ENCODE measurements at regions not wholly inside any gene's neighbourhood (a gene's known extent, or its start where the extent isn't known, plus 50 kb on each side); places are given as distances from the start of the nearest gene placed in this dataset.
"Not testable (repeated sequence)": the region's sequence is repeated elsewhere in the genome, so short reads cannot be mapped to it uniquely, and the experiment has no call there.

DNA sequence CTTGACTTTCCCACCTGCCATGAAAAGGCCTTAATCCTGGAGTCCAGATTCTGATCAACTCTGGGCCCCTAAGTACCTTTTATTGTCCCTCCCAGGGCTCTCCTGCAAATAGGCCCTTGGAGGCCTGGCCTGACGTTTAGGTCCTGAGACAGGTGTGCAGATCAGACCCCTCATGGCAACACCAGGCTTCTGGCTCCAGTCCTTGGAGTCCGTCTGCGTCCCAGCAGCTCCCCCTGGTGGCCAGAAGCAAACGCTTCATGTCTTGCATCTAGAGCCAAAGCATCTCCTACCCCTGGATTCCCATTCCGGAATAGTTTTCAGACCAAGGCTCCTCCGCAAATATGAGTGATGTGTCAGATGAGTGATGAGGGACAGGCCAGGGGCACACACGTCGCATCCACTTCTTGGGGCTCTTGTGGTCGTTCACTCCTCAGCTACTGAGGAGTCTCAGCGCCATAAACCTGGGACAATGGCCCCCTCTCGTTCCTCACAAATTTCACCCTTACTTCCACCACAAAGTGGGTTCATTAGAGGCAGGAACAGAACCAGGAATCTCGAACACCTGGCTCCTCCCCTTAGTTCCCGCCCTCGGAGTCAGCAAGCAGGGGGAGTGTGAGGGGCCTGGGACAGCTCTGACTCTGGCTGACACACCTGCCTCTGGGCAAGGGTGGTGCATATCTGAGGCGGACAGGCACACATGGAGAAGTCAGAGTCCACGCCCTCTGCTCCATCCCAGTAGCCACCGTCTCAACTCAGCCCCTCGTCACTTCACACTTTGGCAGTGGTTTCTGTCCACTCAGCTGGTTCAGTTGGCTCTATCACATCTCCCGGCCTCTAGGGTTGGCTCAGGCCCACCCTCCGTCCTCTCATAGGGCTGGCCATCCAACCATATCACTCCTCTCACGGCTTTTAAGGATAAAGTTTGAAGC is 77.9 kb upstream of the PWP1 start:
- FAIRE-seq = peak; percentile 47

DNA sequence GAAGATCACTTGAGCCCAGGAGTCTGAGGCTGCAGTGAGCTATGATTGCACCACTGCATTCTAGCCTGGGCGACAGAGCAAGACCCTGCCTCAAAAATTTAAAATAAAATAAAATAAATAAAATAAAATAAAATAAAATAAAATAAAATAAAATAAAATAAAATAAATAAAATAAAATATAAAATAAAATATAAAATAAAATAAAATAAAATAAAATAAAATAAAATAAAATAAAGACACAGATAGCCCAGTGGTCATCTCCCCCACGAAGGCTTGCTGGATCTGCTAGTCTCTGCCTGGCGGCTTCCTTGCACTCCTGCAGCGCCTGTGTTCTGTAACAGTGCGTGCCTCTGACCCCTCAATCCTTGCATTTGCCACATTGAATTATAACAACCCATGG is 76.8 kb upstream of the PWP1 start:
- FAIRE-seq = not testable (repeated sequence)

DNA sequence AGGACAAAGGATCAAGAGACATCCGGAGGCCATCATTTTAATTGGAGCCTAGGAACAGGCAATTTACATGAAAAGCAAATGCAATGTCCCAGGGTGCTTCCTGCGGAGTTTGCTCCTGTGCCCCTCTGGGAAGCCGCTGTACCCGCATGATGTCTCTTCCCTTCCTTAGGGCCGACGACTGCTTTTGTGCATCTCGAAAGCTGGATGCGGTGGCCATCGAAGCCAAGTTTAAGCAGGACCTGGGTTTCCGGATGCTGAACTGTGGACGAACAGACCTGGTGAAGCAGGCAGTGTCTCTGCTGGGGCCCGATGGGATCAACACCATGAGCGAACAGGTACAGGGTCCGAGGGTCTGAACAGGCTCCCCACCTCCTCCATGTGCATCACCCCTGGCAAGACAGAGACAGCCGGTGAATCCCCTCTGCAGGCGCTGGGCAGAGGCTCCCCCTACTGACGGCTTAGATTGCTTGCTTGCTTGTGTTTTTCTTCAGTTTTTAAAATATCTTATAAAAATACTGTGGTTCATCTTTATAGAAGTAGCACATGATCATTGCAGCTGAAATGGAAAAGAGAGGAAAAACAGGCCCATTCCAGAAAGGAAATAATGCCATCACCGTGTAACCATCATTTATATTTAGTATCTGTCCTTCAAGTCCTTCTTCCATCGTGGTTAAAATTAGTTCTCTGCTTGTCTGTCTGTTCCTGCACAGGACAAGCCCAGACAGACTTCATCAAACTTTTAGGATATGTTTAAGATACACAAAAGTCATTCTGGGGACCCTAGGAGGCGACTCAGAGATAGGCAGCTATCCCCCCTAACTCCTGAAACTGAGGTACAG is 75.4 kb upstream of the PWP1 start:
- peak; percentile 79 for FAIRE-seq

DNA sequence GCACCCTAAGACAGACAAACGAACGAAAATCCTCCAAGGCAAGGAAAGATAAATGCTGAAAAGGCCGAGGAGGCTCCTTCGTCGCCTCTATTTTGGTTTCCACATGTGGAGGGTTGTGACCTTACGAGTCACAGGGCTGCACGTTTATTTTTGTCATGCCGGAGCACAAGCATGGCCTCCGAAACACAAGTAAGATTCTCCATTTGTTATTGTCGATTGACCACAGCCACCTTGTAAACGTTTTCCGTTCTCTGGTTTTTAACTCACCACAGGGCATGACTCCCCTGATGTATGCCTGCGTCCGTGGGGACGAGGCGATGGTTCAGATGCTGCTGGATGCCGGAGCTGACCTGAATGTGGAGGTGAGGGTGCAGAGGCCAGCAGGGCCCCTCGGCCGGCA is 73.1 kb upstream of the PWP1 start:
- no peak for FAIRE-seq

DNA sequence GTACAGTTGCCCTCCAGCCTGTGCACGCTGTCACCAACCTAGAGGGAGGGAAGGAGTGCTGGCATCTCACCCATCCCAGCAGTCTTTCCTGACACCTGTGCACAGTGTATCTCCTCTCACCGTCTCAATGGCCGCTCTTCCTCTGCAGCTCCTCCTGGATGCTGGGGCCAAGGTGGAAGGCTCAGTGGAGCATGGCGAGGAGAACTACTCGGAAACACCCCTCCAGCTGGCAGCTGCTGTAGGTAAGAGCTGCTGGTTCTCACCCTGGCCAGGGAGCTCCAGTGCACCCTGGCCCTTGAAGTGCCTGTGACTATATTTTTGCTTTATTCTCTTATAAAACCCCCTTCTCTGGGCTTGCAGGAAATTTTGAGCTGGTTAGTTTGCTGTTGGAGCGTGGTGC is 68.7 kb upstream of the PWP1 start:
- no peak for FAIRE-seq

DNA sequence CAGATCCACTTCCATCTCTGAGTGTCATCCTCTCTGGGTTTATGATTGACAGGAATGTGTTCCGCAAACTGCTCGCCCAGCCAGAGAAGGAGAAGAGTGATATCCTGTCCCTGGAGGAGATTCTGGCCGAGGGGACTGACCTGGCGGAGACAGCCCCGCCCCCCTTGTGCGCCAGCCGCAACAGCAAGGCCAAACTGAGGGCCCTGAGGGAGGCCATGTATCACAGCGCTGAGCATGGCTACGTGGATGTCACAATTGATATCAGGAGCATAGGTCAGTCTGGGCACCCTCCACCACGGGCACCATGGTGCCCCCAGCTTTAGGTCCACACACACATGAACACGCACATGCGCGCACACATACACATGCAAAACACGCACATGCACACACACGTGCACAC is 67.5 kb upstream of the PWP1 start:
- no peak for FAIRE-seq

DNA sequence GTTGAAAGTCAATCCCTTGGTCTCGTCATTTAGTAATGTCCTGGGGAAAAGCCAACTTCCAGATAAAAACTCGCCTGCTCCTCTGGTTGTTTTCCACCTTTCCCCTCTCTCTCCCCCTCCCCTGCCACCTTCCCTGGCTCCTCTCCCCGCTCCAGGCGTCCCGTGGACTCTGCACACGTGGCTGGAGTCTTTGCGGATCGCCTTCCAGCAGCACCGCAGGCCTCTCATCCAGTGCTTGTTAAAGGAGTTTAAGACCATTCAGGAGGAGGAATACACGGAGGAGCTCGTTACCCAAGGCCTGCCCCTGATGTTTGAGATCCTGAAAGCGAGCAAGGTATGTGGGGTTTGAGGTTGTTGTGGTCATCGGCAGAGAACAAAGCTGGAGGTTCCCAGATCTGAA is 65.8 kb upstream of the PWP1 start:
- FAIRE-seq = no peak

DNA sequence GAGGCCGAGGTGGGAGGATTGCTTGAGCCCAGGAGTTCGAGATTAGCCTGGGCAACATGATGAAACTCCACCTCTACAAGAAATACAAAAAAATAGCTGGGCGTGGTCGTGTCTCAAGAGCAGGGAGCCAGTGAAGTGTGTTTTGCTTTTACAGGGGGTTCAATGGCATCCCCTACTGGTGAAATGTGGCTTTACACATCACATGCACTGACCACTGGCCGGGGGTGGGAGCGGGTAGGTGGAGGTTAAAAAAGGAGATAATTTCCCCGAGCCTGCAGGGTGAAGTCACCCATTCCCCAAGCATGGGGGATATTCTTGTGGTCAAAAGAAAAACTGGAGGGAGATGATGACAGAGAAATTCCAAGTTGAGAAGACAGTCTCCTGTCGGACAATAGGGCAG is 63.6 kb upstream of the PWP1 start:
- no peak for FAIRE-seq

DNA sequence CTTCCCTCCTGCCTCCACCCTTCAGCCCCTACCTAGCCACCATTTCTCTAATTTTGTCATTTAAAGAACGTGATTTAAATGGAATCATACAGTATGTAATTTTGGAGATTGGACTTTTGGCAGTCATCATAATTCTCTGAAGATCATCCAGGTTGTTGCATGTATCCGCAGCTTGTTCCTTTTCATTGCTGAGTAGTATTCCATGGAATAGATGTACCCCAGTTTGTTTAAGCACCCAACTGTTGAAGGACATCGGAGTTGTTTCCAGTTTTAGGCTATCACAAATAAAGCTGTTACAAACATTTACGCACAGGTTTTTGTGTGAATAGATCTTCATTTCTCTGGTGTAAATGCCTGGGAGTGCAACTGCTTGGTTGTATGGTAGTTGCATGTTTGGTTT is 61.1 kb upstream of the PWP1 start:
- no peak for FAIRE-seq

DNA sequence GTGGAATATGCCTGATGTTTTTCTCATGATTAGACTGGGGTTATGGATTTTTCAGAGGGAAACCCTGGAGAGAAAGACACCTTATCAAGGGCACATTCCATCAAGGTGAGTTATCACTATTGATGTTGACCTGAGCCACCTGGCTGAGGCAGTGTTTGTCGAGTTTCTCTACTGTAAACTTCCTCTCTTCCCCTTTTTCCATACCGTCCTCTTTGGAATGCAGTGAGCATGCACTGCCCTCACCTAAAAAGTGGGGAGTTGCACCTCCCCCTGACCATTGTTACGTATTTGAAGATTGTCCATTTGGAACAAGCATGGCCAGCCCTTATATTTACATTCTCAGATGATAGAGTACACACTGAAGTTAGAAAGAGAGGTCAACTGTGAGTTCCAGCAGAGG is 53.9 kb upstream of the PWP1 start:
- FAIRE-seq = no peak

DNA sequence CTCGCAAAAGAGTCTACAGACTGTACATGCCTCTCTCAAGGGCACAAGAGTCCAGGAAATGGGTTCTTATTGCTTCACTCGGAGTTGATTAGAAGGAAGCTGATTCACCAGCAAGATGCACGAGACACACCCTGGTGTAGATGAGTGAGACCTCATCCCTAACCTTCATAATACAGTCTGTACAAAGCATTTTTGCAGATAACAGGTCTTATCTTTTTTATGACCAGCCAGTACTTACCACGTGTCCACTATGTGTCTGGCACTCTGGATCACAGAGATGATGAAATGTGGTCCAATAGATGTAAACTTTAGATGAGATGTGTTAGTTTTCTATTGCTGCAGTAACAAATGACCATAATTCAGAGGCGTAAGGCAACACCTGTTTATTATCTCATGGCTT is 53.4 kb upstream of the PWP1 start:
- no peak for FAIRE-seq

DNA sequence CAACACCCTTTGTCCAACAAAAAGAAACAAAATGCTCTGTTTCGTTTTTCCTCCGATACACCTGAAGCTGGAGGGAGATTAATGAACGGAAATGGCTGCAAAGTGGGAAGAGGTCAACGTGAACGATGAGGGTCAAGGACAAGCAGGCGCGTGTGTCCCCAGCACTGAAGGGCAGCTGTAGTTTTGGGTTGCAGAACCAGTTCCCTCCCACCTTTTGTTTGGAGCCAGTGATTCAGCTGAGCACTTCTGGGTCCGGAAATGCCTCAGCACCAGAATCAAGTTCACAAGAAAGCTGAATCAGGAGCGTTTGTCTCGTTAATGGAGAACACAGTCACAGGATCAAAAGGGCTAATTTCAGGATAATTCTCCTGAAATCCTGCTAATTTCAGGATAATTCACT is 51.1 kb upstream of the PWP1 start:
- no peak for FAIRE-seq

DNA sequence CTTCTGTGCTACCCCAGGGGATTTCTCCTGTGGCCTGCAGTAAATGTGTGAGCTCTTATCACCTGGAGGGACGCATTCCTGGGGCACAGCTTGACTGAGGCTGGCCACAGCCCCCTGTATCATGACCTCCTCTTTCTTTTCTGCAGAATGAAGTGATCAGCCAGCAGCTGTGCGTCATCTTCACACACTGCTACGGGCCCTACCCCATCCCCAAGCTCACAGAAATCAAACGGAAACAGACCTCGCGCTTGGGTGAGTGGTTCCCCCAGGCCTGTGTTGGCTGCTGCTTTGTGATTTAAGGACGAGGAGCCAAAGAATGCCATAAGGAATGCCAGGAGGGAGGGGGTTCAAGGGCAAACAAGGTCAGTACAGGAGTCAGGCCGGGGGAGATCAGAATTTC is 50.5 kb upstream of the PWP1 start:
- FAIRE-seq = no peak

Data from islet of Langerhans (tissue), 1 donor.